ENCODE measurements at regions not wholly inside any gene's neighbourhood (a gene's known extent, or its start where the extent isn't known, plus 50 kb on each side); places are given as distances from the start of the nearest gene placed in this dataset.
"Not testable (repeated sequence)": the region's sequence is repeated elsewhere in the genome, so short reads cannot be mapped to it uniquely, and the experiment has no call there.

DNA sequence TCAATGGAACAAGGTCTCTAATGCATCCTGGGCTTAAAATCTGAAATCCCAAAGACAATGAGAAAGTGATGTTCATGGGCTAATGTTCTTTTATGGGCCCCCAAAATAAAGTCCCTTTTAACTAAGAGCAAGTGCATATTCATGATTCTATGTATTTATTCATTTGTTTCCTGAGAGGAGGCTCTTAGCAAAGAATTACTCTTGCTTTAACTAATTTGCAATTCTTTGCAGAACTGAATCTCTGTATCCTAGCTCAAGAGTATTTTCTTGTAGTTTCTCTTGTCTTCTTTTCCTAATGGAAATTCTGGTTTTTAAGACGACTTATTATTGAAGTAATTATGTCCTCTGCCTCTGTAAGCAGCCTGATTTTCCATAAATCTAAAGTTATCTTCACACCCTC is 202.2 kb upstream of the TP63 start:
- TF ChIP-seq, protein P1, sequence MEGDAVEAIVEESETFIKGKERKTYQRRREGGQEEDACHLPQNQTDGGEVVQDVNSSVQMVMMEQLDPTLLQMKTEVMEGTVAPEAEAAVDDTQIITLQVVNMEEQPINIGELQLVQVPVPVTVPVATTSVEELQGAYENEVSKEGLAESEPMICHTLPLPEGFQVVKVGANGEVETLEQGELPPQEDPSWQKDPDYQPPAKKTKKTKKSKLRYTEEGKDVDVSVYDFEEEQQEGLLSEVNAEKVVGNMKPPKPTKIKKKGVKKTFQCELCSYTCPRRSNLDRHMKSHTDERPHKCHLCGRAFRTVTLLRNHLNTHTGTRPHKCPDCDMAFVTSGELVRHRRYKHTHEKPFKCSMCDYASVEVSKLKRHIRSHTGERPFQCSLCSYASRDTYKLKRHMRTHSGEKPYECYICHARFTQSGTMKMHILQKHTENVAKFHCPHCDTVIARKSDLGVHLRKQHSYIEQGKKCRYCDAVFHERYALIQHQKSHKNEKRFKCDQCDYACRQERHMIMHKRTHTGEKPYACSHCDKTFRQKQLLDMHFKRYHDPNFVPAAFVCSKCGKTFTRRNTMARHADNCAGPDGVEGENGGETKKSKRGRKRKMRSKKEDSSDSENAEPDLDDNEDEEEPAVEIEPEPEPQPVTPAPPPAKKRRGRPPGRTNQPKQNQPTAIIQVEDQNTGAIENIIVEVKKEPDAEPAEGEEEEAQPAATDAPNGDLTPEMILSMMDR (IDR thresholded peaks at IDR 0.05): no peak
- H3K27ac Mint-ChIP-seq: no peak overlapping the region
- H3K27me3 Mint-ChIP-seq (ENCODE audit: low read depth, poor library complexity): no peaks in the 10 kb centered on the region
- peaks cover 20% of the 10 kb centered on the region for H3K9me3 Mint-ChIP-seq
- DNase-seq: no peak
- H3K4me1 Mint-ChIP-seq: peaks cover 28% of the 10 kb centered on the region
- H3K36me3 Mint-ChIP-seq (ENCODE audit: low read depth): peaks cover 6% of the 10 kb centered on the region
- H3K4me3 Mint-ChIP-seq: no peak overlapping the region

DNA sequence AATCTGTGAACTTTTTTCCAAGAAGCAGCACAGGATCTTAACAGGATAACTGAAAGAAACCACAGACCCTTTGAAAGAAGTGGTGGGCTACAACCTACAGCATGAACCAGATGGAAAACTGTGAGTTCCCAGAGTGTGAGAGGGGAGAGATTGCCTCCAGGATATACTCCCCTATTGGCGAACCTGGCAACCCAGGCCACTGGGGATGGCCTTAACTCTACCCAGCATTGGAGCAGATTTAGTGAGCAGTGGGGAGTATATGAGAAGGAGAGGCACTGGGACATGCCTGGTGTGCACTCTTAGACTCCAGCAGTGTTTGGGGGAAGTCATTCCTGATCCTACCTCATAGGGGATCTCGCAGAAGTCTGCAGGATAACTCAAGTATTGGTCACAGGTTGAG is 201.0 kb upstream of the TP63 start:
- DNase-seq: no peak
- Mint-ChIP-seq H3K4me3 (no peak overlapping the region), H3K27ac (no peak overlapping the region), H3K9me3 (peaks cover 20% of the 10 kb centered on the region), H3K36me3 (ENCODE audit: low read depth) (peaks cover 6% of the 10 kb centered on the region), H3K4me1 (peaks cover 17% of the 10 kb centered on the region), H3K27me3 (ENCODE audit: low read depth, poor library complexity) (no peaks in the 10 kb centered on the region)
- TF ChIP-seq, protein P1 (IDR thresholded peaks at IDR 0.05): no peak

DNA sequence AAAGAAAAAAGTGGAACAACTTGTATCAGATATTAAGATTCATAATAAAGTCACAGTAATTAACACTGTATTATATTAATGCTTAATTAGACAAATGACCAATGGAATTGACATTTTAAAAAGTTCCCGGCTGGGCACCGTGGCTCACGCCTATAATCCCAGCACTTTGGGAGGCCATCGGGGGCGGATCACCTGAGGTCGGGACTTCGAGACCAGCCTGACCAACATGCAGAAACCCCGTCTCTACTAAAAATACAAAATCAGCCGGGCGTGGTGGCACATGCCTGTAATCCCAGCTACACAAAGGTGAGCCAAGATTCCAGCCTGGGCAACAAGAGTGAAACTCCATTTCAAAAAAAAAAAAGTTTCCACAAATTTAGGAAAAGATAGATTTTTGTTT is 188.9 kb upstream of the TP63 start:
- not testable (repeated sequence) for H3K27ac Mint-ChIP-seq; H3K27me3 Mint-ChIP-seq (ENCODE audit: low read depth, poor library complexity); DNase-seq; H3K4me3 Mint-ChIP-seq; H3K9me3 Mint-ChIP-seq; H3K4me1 Mint-ChIP-seq; H3K36me3 Mint-ChIP-seq (ENCODE audit: low read depth)

DNA sequence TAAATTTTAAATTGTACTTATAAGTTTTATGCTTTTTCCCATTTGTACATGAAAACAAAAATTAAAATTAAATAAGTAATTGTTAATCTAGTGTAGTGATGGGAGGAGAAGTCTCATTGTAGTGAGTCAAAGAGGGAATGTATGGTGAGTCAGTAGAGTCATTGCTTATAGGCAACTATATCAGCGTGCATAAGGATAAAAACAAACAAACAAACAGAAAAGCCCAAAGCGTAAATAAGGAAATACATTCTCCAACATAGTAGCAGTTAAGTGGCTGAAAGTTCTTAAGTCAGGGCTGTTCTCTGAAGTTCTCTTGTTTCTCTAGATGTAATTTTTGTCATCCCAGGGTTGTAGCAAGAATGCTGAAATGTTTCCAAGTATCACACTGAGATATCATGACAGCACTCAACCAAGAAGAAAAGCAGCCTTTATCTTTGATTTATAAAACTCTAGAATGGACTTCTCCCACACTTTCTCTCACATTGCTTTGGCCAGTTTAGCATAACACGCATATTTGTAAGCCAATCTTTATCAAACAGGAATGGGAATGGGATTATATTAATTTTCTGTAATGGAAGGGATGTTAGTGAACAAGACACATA is 184.1 kb upstream of the TP63 start:
- Mint-ChIP-seq H3K27me3 (ENCODE audit: low read depth, poor library complexity) (no peaks in the 10 kb centered on the region), H3K9me3 (peaks cover 8% of the 10 kb centered on the region), H3K4me1 (no peaks in the 10 kb centered on the region), H3K4me3 (no peak overlapping the region), H3K36me3 (ENCODE audit: low read depth) (no peaks in the 10 kb centered on the region), H3K27ac (no peak overlapping the region)
- no peak for DNase-seq
- TF ChIP-seq, protein P1 (IDR thresholded peaks at IDR 0.05): no peak

DNA sequence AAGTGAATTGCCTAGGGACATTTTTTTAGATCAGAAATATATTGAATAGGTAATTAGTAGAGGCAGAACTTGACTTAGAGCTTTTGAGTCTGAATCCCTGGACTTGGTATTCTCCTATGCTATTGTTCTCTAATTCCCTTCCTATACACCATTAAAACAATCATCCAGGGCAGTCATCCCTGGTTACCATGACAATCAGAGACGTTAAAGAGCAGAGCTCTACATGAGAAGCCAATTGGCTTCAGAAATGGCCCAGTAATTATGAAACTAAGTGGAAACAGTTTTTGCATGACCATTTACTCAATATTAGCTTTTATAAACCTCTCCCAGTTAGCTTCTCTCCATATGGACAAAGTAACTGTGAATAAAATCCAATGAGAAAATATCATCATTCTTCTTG is 182.1 kb upstream of the TP63 start:
- H3K9me3 Mint-ChIP-seq: no peaks in the 10 kb centered on the region
- TF ChIP-seq, protein P1 (IDR thresholded peaks at IDR 0.05): no peak
- H3K4me1 Mint-ChIP-seq: no peaks in the 10 kb centered on the region
- no peaks in the 10 kb centered on the region for H3K27me3 Mint-ChIP-seq (ENCODE audit: low read depth, poor library complexity)
- no peak overlapping the region for H3K4me3 Mint-ChIP-seq
- no peak overlapping the region for H3K27ac Mint-ChIP-seq
- DNase-seq: no peak
- H3K36me3 Mint-ChIP-seq (ENCODE audit: low read depth): no peaks in the 10 kb centered on the region

DNA sequence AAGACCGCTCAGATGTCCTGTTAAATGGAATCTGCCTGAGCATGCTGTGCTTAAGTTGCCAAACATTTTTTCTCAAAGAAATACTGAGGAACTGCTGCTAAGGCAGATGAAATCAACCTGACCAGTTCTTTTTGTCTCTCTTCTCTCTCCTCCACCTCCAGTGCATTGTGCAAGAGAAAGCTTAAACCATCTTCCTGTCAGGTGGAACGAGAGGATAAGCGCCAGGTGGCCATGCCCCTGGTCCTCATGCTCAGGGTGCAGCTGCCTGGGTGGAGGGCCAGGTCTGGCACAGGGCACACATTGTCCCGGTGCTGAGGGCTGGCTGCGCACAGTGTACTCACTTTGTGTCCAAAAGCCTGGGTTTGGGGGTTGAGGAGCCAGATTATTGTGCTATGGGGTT is 176.2 kb upstream of the TP63 start:
- no peak for DNase-seq
- no peaks in the 10 kb centered on the region for H3K9me3 Mint-ChIP-seq
- no peak overlapping the region for H3K4me3 Mint-ChIP-seq
- peaks cover 15% of the 10 kb centered on the region for H3K4me1 Mint-ChIP-seq
- H3K36me3 Mint-ChIP-seq (ENCODE audit: low read depth): no peaks in the 10 kb centered on the region
- TF ChIP-seq, protein P1 (IDR thresholded peaks at IDR 0.05): no peak
- no peaks in the 10 kb centered on the region for H3K27me3 Mint-ChIP-seq (ENCODE audit: low read depth, poor library complexity)
- H3K27ac Mint-ChIP-seq: no peak overlapping the region

All from nephron progenitor cell (in vitro differentiated cells).